ENCODE measurements at regions not wholly inside any gene's neighbourhood (a gene's known extent, or its start where the extent isn't known, plus 50 kb on each side); places are given as distances from the start of the nearest gene placed in this dataset.
A peak's percentile ranks its signal among the peaks of the same experiment; 100 is the strongest.

- no peak for DNase-seq
These were observed 91.6 kb downstream of the FOXB1 start for GRCh38 chr15:60095711-60096110.

GRCh38 chr15:60096157-60096556, 92.0 kb downstream of the FOXB1 start:
- DNase-seq: no peak

DNA sequence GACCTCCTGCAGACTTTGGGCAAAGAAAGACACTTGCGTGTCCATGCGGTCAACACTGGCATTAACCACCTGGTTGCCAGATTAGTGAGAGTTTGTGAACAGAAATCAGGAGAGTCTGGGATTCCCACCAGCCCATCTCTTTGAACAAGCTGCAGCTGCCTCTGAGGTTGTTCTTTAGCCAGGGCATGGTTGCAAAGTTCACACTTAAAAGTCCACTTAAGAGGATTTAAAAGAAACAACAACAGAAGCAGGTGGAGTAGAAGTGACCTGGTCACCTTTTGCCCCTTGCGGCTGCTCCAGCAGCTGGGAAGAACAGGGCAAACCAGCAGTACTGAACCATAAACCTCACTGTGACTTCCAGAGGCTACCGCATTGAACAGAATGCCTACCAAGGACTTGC, 97.3 kb downstream of the FOXB1 start:
- DNase-seq: no peak

DNA sequence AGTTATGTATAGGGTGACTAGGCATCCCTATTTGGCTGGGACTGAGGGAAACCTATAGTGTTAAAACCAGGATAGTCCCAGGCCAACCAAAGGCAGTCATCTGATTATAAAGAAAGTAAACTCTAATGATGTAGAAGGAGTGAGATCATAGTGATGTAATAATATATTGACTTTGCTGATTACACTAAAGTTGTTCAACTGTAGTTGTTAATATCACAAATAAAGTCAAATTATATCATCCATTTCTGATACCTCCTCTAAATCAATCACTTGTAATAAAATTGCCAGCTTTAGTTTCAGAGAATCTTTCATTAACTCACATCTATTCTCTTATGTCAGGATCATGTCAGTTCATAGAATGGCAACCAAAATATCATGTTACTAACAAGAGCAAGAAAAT, 98.6 kb downstream of the FOXB1 start:
- no peak for DNase-seq

DNA sequence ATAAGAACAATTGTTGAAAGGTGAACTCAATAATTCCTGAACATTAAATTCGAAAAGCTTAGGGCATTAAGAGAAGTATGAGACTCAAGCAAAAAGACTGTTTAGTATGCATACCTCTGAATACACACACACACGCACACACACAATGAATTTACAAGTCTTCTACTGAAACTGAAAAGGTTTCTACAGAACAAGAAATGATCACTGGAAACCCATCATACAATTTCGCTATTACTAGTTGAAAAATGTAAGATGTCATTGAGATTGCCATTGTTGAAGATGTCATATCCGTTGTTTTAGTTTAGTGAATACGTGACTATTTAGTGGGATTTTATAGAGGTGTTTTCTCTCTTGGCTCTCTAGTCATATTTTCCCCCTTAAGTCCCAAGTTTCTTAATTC, 106.8 kb downstream of the FOXB1 start:
- no peak for DNase-seq

GRCh38 chr15:60115579-60116380, 111.7 kb downstream of the FOXB1 start:
- DNase-seq: peak; percentile 10 to 16

DNA sequence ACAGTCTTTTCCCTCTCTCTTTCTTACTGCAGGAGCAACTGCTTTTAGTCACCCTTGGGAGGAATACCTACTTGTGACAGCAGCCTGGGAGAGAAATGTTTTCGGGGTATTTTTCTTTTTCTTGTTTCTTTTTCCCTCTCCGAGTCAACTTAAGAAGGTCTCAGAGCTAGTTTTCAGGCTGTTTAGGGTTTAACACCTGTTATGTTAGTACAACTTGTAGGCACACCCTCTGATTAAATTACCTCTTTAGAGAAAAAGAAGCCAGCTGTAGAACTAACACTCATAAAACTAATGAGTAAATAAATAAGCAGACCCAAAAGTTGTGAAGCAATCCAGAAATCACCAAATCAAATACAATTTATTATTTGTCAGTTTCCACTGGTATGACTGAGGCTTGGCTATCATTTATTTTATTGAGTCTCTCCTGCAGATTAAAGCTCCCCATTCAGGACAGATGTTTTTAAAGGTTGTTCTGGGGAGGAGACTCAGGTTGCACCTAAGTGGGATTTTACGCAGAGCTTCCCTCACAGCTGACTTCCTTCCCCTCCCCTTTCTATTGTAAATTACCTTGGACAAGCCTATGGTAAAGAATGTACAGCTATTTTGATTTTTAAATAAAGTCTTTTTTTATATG, 112.5 kb downstream of the FOXB1 start:
- DNase-seq: no peak

GRCh38 chr15:60118146-60118545, 114.0 kb downstream of the FOXB1 start:
- DNase-seq: no peak

GRCh38 chr15:60118626-60119025, 114.5 kb downstream of the FOXB1 start:
- no peak for DNase-seq

DNA sequence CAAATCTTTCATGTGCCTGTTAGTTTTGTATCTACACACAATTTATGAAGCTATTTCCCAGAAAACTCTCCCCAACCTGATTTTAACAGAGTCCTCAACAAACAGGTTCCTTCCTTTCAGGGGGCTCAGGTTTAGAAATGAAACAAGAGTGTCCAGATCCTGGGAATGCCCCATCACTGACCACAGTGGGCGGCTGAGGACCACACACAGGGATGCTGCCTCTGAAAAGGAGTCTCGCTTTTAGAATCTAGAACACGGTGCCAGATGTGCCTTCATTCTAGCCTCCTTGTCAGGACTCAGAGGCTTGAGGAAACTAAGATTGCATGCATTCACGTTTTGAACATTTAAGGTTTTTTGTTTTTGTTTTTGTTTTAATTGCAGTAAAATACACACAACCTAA, 115.0 kb downstream of the FOXB1 start:
- DNase-seq: no peak

DNA sequence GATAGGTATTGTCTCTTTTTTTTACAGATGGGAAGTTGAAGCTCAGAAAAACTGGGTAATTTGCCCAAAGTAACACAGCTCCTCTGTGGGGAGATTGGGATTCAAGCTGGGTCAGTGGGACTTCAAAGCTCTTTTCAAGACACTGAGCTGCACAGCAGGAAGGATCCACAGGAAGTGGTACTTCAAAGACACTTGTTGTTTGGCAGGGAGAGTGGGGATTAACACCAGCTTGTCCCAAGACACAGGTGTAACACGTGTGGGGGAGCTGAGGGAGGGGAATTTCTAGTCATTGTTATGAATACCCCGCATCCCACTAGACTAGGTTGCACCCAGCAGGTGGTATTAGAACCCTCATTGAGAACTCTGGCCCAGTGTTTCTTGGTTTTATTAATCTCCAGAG, 116.0 kb downstream of the FOXB1 start:
- no peak for DNase-seq

DNA sequence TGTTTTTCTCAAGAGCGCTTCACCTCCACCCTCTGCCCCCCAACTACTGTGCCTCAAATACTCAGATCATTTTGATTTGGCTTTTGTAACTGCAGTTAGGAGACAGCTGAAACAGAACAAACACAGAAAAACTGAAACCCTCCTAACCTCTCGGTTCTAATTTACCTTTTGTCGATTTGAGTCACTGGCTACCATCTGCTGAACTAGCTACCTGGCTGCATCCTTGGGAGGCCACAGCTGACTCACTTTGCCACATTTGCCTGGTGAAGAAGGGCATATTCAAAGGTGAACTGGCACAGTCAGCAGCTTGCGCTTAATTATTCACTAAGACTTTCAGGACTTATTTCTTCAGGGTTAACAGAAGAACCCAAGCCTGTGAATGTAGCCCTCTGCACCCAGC, 117.7 kb downstream of the FOXB1 start:
- DNase-seq: no peak

GRCh38 chr15:60122691-60123090, 118.6 kb downstream of the FOXB1 start:
- no peak for DNase-seq

GRCh38 chr15:60124460-60125070, 120.5 kb downstream of the FOXB1 start:
- DNase-seq: no peak

DNA sequence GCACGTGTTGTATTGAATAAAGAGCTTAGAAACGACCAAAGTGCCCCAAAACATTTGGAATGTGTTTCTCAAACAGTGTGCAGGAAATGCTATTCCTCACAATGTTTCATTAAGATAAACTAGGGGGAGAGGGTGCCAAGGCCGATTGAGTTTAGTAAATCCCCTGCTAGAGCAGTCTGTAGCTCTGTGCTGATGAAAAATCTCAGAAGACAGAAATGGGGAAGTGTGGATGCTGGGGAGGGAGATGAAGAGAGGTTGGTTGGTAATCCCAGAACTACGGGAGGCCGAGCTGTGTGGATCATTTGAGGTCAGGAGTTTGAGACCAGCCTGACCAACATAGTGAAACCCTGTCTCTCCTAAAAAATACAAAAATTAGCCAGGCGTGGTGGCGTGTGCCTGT, 121.2 kb downstream of the FOXB1 start:
- DNase-seq: no peak

DNA sequence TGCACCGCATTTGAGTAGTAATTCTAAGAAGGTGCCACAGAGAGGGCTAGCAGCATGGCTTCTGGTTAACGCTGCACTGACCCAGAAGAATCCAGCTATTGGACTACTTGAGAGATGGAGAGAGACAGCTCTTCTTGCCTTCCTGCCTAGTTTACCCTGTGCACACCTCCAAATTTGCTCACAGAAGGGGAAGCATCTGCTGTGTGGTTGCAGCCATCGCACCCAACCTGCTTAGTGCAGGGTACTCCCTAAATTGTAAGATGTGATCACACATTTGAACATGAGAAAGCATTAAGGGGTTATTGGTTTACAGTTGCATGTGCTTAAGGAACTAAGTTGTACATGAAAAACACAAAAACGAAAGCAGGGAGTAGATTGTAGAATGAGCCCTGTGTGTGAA, 122.1 kb downstream of the FOXB1 start:
- no peak for DNase-seq

- no peak for DNase-seq
These were observed 122.5 kb downstream of the FOXB1 start for GRCh38 chr15:60126661-60127060.

- DNase-seq: no peak
These were observed 123.9 kb downstream of the FOXB1 start for GRCh38 chr15:60128000-60128376.

DNA sequence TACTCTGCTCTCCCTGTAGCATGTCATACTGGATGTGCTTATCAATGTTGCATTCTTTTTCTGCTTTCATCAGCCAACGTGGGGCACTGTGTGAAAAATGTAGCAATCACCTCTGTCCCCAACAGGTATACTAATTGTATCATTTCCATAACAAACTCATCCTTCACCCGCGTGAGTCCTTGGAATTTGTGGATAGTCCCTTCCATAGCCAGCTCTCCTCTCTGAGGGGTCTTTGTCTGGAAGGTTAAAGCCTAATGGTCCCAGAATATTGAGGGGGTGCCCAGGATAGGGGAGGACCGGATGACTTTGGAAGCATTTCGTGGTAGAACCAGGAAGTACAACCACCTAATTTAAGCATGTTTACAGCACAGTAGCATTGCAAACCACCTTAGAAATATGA, 124.6 kb downstream of the FOXB1 start:
- no peak for DNase-seq

DNA sequence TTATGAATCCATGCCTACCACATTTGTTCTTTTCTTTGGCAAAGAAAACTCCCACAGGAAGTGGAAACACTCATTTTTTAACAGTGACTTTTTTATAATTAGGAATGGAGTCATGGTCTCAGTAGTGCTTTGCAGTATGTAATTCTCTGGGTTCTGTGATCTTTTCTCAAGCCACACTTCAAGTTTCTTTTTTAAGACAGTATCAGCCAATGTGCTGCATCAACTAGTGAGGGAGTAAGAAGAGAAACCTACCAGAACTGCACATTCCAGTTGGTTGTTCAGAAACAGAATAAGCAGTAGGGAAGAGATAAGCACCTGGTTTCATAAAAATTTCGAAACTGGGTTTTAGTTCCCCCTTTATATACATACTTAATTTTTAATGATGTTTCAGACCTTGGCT, 126.3 kb downstream of the FOXB1 start:
- DNase-seq: no peak

DNA sequence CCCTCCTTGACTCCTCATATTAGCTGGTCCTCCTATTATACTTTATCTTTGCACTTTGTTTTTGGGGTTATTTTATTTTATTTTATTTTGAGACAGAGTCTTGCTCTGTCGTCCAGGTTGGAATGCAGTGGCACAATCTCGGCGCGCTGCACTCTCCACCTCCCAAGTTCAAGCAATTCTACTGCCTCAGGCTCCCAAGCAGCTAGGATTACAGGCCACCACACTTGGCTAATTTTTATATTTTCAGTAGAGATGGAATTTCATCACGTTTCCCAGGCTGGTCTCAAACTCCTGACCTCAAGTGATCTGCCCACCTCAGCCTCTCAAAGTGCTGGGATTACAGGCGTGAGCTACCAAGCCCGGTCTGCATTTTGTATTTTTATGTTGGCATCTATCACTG, 126.7 kb downstream of the FOXB1 start:
- no peak for DNase-seq

- DNase-seq: no peak
These were observed 130.5 kb downstream of the FOXB1 start for GRCh38 chr15:60134609-60135008.

GRCh38 chr15:60135961-60136360, 131.8 kb downstream of the FOXB1 start:
- no peak for DNase-seq

GRCh38 chr15:60137711-60138396, 133.7 kb downstream of the FOXB1 start:
- no peak for DNase-seq
